ENCODE measurements at regions not wholly inside any gene's neighbourhood (a gene's known extent, or its start where the extent isn't known, plus 50 kb on each side); places are given as distances from the start of the nearest gene placed in this dataset.

DNA sequence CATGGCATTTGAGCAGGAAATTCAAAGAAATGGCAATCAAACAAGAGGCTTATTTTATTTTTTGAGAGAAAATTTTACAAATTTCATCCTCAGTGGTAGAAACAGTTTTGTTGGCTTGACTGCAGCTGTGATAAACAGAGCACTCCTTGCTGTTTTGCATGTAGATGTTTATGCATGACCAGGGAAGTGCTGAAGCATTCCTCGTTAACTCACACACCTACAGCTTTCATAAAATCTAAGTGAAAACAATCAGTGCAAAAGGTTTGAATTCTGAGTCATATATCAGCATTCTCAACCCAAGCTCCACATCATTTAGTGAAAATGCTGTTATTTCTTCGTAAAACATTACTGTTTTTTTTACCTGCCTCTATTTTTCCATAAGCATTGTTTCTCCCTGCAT lies 146.6 kb upstream of the CCDC68 start:
- DNase-seq (ENCODE audit: low read depth): no peak
- no peak overlapping the region for H3K4me3 ChIP-seq (ENCODE audit: low read depth, low read length)
- TF ChIP-seq, protein P1, sequence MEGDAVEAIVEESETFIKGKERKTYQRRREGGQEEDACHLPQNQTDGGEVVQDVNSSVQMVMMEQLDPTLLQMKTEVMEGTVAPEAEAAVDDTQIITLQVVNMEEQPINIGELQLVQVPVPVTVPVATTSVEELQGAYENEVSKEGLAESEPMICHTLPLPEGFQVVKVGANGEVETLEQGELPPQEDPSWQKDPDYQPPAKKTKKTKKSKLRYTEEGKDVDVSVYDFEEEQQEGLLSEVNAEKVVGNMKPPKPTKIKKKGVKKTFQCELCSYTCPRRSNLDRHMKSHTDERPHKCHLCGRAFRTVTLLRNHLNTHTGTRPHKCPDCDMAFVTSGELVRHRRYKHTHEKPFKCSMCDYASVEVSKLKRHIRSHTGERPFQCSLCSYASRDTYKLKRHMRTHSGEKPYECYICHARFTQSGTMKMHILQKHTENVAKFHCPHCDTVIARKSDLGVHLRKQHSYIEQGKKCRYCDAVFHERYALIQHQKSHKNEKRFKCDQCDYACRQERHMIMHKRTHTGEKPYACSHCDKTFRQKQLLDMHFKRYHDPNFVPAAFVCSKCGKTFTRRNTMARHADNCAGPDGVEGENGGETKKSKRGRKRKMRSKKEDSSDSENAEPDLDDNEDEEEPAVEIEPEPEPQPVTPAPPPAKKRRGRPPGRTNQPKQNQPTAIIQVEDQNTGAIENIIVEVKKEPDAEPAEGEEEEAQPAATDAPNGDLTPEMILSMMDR (IDR thresholded peaks at IDR 0.05; ENCODE audit: control insufficient read depth, extremely low read depth, insufficient read depth): no peak

- TF ChIP-seq, protein P1 (IDR thresholded peaks at IDR 0.05; ENCODE audit: control insufficient read depth, extremely low read depth, insufficient read depth): no peak
- DNase-seq (ENCODE audit: low read depth): no peak
- H3K4me3 ChIP-seq (ENCODE audit: low read depth, low read length): no peak overlapping the region
Measured at GRCh38 chr18:55102958-55103456, 143.7 kb upstream of the CCDC68 start.

DNA sequence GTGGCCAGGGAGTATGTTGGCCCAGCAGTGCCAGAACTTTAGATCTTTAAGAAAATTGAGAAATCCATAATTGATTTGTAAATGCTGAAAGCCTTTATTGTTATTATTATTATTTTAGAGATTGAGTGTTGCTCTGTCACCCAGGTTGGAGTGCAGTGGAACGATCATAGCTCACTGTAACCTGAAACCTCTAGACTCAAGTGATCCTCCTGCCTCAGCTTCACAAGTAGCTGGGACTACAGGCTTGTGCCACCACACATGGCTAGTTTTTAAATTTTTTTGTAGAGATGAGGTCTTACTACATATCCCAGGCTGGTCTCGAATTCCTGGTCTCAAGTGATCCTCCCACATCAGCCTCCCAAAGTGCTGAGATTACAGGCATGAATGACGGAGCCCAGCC lies 143.2 kb upstream of the CCDC68 start:
- DNase-seq (ENCODE audit: low read depth): no peak
- TF ChIP-seq, protein P1 (IDR thresholded peaks at IDR 0.05; ENCODE audit: control insufficient read depth, extremely low read depth, insufficient read depth): no peak

GRCh38 chr18:55101458-55101824 lies 142.2 kb upstream of the CCDC68 start:
- H3K4me3 ChIP-seq (ENCODE audit: low read depth, low read length): no peak overlapping the region
- no peak for DNase-seq (ENCODE audit: low read depth)
- TF ChIP-seq, protein P1 (IDR thresholded peaks at IDR 0.05; ENCODE audit: control insufficient read depth, extremely low read depth, insufficient read depth): no peak

More for the DNA sequence above, 143.2 kb upstream of the CCDC68 start:
- no peak overlapping the region for H3K4me3 ChIP-seq (ENCODE audit: low read depth, low read length)

DNA sequence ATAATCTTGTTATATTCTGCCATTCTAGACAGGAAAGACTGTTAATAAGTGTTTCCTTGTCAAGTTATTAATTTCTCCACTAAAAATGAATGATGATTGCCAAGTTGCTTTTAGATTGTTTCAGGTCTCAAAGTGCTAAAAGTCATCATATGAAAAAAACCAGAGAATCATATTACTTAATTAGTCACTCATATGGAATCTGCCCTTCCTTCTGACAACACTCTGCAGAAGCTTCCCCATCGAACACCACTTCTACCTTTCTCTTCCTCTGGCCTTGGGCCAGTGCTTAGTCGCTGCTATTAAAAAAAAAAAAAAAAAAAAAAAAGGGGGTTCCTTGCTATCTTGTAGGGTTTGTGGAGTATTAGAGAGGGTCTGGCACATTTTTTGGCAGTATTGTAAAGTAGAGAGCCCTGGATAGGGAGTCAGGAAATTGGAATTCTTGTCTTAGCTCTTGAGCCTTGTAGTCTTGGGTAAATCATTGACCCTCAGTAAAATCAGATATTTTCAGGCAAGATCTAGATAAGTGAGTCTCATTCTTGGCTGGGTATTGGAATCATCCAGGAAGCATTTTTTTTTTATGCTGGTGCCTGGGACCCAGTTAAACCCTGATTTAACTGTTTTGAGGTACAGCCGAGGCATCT lies 141.7 kb upstream of the CCDC68 start:
- TF ChIP-seq, protein P1 (IDR thresholded peaks at IDR 0.05; ENCODE audit: control insufficient read depth, extremely low read depth, insufficient read depth): no peak
- H3K4me3 ChIP-seq (ENCODE audit: low read depth, low read length): no peak overlapping the region
- DNase-seq (ENCODE audit: low read depth): no peak

DNA sequence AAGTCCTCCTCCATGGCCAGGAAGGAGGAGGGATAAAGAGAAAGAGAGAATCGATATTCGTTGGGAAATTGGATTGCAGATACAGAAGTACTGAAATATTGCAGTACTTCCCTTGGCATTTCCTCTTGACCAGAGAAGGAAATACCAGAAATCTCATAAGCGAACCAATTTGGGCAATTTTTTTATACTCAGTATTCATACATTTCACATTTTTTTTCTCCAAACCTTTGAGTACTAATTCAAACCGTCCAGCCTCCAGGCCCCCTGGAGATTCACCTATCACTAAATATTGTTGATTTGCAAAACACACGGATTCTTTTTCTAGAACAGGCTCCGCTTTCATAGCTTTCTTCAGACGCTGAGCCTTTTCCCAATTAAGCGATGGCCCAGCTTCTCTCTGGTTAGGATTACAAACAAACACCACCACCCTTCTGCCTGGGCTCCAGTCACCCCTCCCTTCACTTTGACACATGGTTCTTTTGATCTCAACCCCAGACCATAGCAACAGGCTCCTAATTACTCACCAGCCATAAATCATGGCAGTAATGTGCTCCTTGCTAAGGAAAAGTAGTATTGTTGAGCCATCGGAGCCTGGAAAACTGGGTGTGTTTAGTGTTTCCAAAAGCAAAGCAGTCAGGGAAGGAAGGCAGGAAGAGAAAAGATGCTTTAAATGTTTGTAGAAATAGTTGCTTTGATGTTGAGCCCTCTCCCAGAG lies 138.4 kb upstream of the CCDC68 start:
- TF ChIP-seq, protein P1 (IDR thresholded peaks at IDR 0.05; ENCODE audit: control insufficient read depth, extremely low read depth, insufficient read depth): no peak
- H3K4me3 ChIP-seq (ENCODE audit: low read depth, low read length): no peak overlapping the region
- DNase-seq (ENCODE audit: low read depth): no peak
